Stomach (tissue), 8 donors: ENCODE measurements at regions not wholly inside any gene's neighbourhood (a gene's known extent, or its start where the extent isn't known, plus 50 kb on each side); places are given as distances from the start of the nearest gene placed in this dataset.

Experiments
- DNase-seq, 2 donors: peaks; one replicate each; pipeline versions ENCODE4 v3.0.0 to v3.0.0-alpha.2; 2013 to 2019
- H3K27ac ChIP-seq, 5 donors: fragments of 200-600 bp in 4 of 5; sonication (generic) in 4 of 5; one replicate each; pipeline ENCODE4 v1.5.1; 2013 to 2019; ENCODE audit warnings: mild to moderate bottlenecking in 1 of 5, moderate library complexity in 1 of 5
- H3K27me3 ChIP-seq, 3 donors: fragments of 200-600 bp; sonication (generic); one replicate each; pipeline ENCODE4 v1.5.1; 2017 to 2019; ENCODE audit warnings: mixed run types in 1 of 3
- H3K36me3 ChIP-seq, 4 donors: fragments of 200-600 bp; sonication (generic); 1 replicate in 3 of 4; 2 replicates in 1 of 4; pipeline ENCODE4 v1.5.1; 2016 to 2019
- H3K4me1 ChIP-seq, 4 donors: fragments of 200-600 bp; sonication (generic); one replicate each; pipeline ENCODE4 v1.5.1; 2016 to 2019
- H3K4me3 ChIP-seq, 4 donors: fragments of 200-600 bp; sonication (generic) in 3 of 4; one replicate each; pipeline ENCODE4 v1.5.1; 2016 to 2019; ENCODE audit warnings: mild to moderate bottlenecking in 1 of 4
- H3K9me3 ChIP-seq, 4 donors: fragments of 200-600 bp; sonication (generic); one replicate each; pipeline ENCODE4 v1.5.1; 2016 to 2019
- CTCF ChIP-seq, 7 experiments: fragments of 450-650 bp in 4 of 7; fragments of 200-600 bp in 3 of 7; sonication (generic) in 3 of 7; IDR thresholded peaks; one replicate each; pipeline ENCODE4 v1.5.1; 2016 to 2019; ENCODE audit warnings: antibody characterized with exemption in 7 of 7, control low read depth in 2 of 7, mild to moderate bottlenecking in 1 of 7
- EP300 ChIP-seq: sonication (generic); formaldehyde crosslinking; IDR thresholded peaks from one replicate; pipeline ENCODE4 v1.6.1; 2017; ENCODE audit warnings: antibody characterized with exemption
- POLR2A ChIP-seq, 4 donors: fragments of 450-650 bp; IDR thresholded peaks; one replicate each; pipeline ENCODE4 v1.6.1; 2016; ENCODE audit warnings: antibody characterized with exemption in 4 of 4, control low read depth in 2 of 4, mild to moderate bottlenecking in 1 of 4, moderate library complexity in 1 of 4
- POLR2AphosphoS5 ChIP-seq, 3 donors: sonication (generic); formaldehyde crosslinking; IDR thresholded peaks; one replicate each; pipeline ENCODE4 v1.6.1; 2016; ENCODE audit warnings: antibody characterized with exemption in 3 of 3
- WGBS, 5 donors: extraction: QIAGEN DNeasy Blood & Tissue Kit in 3 of 5; methylation state at CpG; one replicate each; pipeline versions ENCODE4 v1.1.5 to v1.1.7; 2013 to 2018; 5-methylcytosine and 5-hydroxymethylcytosine counted together
- intact Hi-C: fragments of 100-400 bp; cut with DNase I; formaldehyde crosslinking; loops from one replicate; pipeline ENCODE4 v1.15.1; 2023; ENCODE audit warnings: low total_unique reads
- donor health status: healthy with polysubstance abuse.
- donor health status: Bipolar disorder and iron deficiency.
- donor health status: healthy.

GRCh38 chr13:37456506-37456905 lies 142.1 kb downstream of the POSTN start:
- no peaks in the 10 kb centered on the region for H3K27me3 ChIP-seq
- H3K9me3 ChIP-seq, result peaks cover 0 to 10% (median 0%) of the 10 kb centered on the region in 4 donors
- no peak overlapping the region for H3K4me3 ChIP-seq
- intact Hi-C loops, result no loop called here
- no peaks in the 10 kb centered on the region for H3K4me1 ChIP-seq
- DNase-seq, result no peak
- no peaks in the 10 kb centered on the region for H3K36me3 ChIP-seq
- TF ChIP-seq CTCF (IDR thresholded peaks at IDR 0.05), result no peak
- TF ChIP-seq POLR2AphosphoS5 (IDR thresholded peaks at IDR 0.05), result no peak
- TF ChIP-seq POLR2A (IDR thresholded peaks at IDR 0.05), result no peak
- no peak for TF ChIP-seq EP300
- WGBS, 5 donors, result 59 to 91% (median 73%) methylated on average over 4 of the region's 4 CpGs
- H3K27ac ChIP-seq, result no peak overlapping the region

GRCh38 chr13:37456041-37456440 lies 142.5 kb downstream of the POSTN start:
- H3K4me3 ChIP-seq, result no peak overlapping the region
- no peaks in the 10 kb centered on the region for H3K27me3 ChIP-seq
- 47 to 77% (median 70%) methylated on average over 1 of the region's 1 CpG for WGBS, 5 donors
- peaks cover 0 to 10% (median 0%) of the 10 kb centered on the region in 4 donors for H3K9me3 ChIP-seq
- TF ChIP-seq POLR2A (IDR thresholded peaks at IDR 0.05) (no peak), POLR2AphosphoS5 (IDR thresholded peaks at IDR 0.05) (no peak), CTCF (IDR thresholded peaks at IDR 0.05) (no peak), EP300 (no peak)
- no peaks in the 10 kb centered on the region for H3K36me3 ChIP-seq
- H3K4me1 ChIP-seq, result no peaks in the 10 kb centered on the region
- no peak overlapping the region for H3K27ac ChIP-seq
- DNase-seq, result no peak
- intact Hi-C loops, result no loop called here

- H3K36me3 ChIP-seq, result no peaks in the 10 kb centered on the region
- 60 to 81% (median 77%) methylated on average over 2 of the region's 2 CpGs for WGBS, 5 donors
- H3K4me1 ChIP-seq, result no peaks in the 10 kb centered on the region
- TF ChIP-seq EP300, result no peak
- TF ChIP-seq POLR2AphosphoS5 (IDR thresholded peaks at IDR 0.05), result no peak
- TF ChIP-seq CTCF (IDR thresholded peaks at IDR 0.05), result no peak
- TF ChIP-seq POLR2A (IDR thresholded peaks at IDR 0.05), result no peak
- H3K4me3 ChIP-seq, result no peak overlapping the region
- peaks cover 0 to 10% (median 0%) of the 10 kb centered on the region in 4 donors for H3K9me3 ChIP-seq
- no peaks in the 10 kb centered on the region for H3K27me3 ChIP-seq
- no peak for DNase-seq
- intact Hi-C loops, result no loop called here
- H3K27ac ChIP-seq, result no peak overlapping the region
These were observed 145.3 kb downstream of the POSTN start for GRCh38 chr13:37453246-37453645.

GRCh38 chr13:37450276-37450675 lies 148.3 kb downstream of the POSTN start:
- intact Hi-C loops, result no loop called here

More at GRCh38 chr13:37450276-37450675, 148.3 kb downstream of the POSTN start:
- H3K9me3 ChIP-seq, result peaks cover 0 to 8% (median 0%) of the 10 kb centered on the region in 4 donors
- H3K4me1 ChIP-seq, result peaks cover 0 to 8% (median 0%) of the 10 kb centered on the region in 4 donors
- H3K27me3 ChIP-seq, result no peaks in the 10 kb centered on the region
- TF ChIP-seq CTCF (IDR thresholded peaks at IDR 0.05) (no peak), POLR2AphosphoS5 (IDR thresholded peaks at IDR 0.05) (no peak), EP300 (no peak), POLR2A (IDR thresholded peaks at IDR 0.05) (no peak)
- no peaks in the 10 kb centered on the region for H3K36me3 ChIP-seq
- 78 to 91% (median 80%) methylated on average over 2 of the region's 2 CpGs for WGBS, 5 donors
- no peak overlapping the region for H3K4me3 ChIP-seq
- no peak overlapping the region for H3K27ac ChIP-seq
- DNase-seq, result peak in 1 of 2 donors; percentile 63
